ENCODE measurements at regions not wholly inside any gene's neighbourhood (a gene's known extent, or its start where the extent isn't known, plus 50 kb on each side); places are given as distances from the start of the nearest gene placed in this dataset.

DNA sequence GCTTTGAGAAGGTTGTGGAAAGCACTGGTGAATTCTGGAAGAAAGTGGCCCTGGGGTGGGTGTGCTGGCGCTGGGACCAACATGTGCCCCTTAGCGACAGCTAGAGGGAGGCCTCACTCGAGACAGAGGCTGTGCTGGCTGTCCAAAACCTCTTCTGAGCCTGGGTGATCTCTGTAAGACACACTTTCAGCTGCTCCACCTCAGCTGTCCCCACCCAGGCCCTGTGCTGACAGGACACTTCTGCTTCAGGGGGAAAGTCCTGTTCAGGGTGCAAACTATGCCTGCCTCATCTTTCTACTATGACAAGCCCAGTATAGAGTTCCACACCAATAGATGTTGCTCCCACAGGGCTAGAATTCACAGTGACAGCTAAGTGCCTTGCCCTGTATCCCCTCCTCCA is 426.4 kb downstream of the MED10 start:
- H3K9me3 ChIP-seq (ENCODE audit: control insufficient read depth, insufficient read depth, low read depth, low read length): no peaks in the 10 kb centered on the region
- no peaks in the 10 kb centered on the region for H3K27me3 ChIP-seq (ENCODE audit: control insufficient read depth, insufficient read depth, low read length)
- no peak overlapping the region for H3K27ac ChIP-seq (ENCODE audit: insufficient read depth, low read length)
- H3K9ac ChIP-seq (ENCODE audit: insufficient read depth, low read length): no peak overlapping the region
- H3K4me2 ChIP-seq (ENCODE audit: extremely low read depth, insufficient read depth, low read length): no peak overlapping the region
- H3K4me3 ChIP-seq (replicated peaks in 1 of 4; ENCODE audit: control extremely low read depth in 1 of 4, insufficient read depth in 1 of 4, low read depth in 3 of 4, low read length in 4 of 4): no peak overlapping the region
- H2AFZ ChIP-seq (ENCODE audit: low read length): no peak overlapping the region
- no peak for DNase-seq (ENCODE audit: low read depth in 2 of 2)
- H4K20me1 ChIP-seq (ENCODE audit: control insufficient read depth, extremely low read depth, insufficient read depth, low read length): no peaks in the 10 kb centered on the region
- TF ChIP-seq EZH2 (IDR thresholded peaks at IDR 0.05; ENCODE audit: low read length, missing control alignments): no peak
- TF ChIP-seq CTCF (conservative IDR thresholded peaks at IDR 0.05 in 1 of 2, IDR thresholded peaks at IDR 0.05 in 1 of 2; ENCODE audit: low read depth in 1 of 2, low read length in 2 of 2): no peak
- no peaks in the 10 kb centered on the region for H3K79me2 ChIP-seq (ENCODE audit: control insufficient read depth, insufficient read depth, low read length)
- H3K4me1 ChIP-seq (ENCODE audit: control insufficient read depth, extremely low read depth, insufficient read depth, low read length): no peaks in the 10 kb centered on the region
- H3K36me3 ChIP-seq (ENCODE audit: control insufficient read depth, insufficient read depth, low read length): no peaks in the 10 kb centered on the region

DNA sequence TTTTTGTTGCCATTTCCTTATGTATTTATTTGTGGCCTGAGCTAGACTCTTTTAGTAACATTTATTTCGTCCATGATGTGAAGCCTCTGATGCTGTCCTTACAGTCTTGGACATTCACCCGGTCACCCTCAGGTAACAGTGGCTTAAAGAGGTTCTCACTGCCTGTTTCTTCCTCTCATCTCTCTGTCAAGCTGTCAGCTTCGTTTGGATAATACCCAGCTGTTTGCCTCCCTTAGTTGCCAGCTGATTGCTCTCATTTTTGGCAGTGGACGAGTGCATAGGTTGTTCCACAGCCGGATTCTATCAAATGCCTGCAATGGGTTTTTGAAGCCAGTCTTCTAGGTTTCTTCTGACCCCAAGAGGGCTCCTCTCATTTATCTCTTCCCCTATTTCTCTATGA is 427.7 kb downstream of the MED10 start:
- H3K4me3 ChIP-seq (replicated peaks in 1 of 4; ENCODE audit: control extremely low read depth in 1 of 4, insufficient read depth in 1 of 4, low read depth in 3 of 4, low read length in 4 of 4): no peak overlapping the region
- no peak overlapping the region for H3K27ac ChIP-seq (ENCODE audit: insufficient read depth, low read length)
- TF ChIP-seq CTCF (conservative IDR thresholded peaks at IDR 0.05 in 1 of 2, IDR thresholded peaks at IDR 0.05 in 1 of 2; ENCODE audit: low read depth in 1 of 2, low read length in 2 of 2) (no peak), EZH2 (IDR thresholded peaks at IDR 0.05; ENCODE audit: low read length, missing control alignments) (no peak)
- no peak overlapping the region for H3K4me2 ChIP-seq (ENCODE audit: extremely low read depth, insufficient read depth, low read length)
- no peak overlapping the region for H3K9ac ChIP-seq (ENCODE audit: insufficient read depth, low read length)
- no peaks in the 10 kb centered on the region for H3K27me3 ChIP-seq (ENCODE audit: control insufficient read depth, insufficient read depth, low read length)
- DNase-seq (ENCODE audit: low read depth in 2 of 2): no peak
- H4K20me1 ChIP-seq (ENCODE audit: control insufficient read depth, extremely low read depth, insufficient read depth, low read length): no peaks in the 10 kb centered on the region
- H3K9me3 ChIP-seq (ENCODE audit: control insufficient read depth, insufficient read depth, low read depth, low read length): no peaks in the 10 kb centered on the region
- H2AFZ ChIP-seq (ENCODE audit: low read length): no peak overlapping the region
- no peaks in the 10 kb centered on the region for H3K79me2 ChIP-seq (ENCODE audit: control insufficient read depth, insufficient read depth, low read length)
- no peaks in the 10 kb centered on the region for H3K4me1 ChIP-seq (ENCODE audit: control insufficient read depth, extremely low read depth, insufficient read depth, low read length)
- H3K36me3 ChIP-seq (ENCODE audit: control insufficient read depth, insufficient read depth, low read length): no peaks in the 10 kb centered on the region

GRCh38 chr5:5941486-5941885 is 436.9 kb downstream of the MED10 start:
- Histone ChIP-seq H3K9me3 (ENCODE audit: control insufficient read depth, insufficient read depth, low read depth, low read length) (no peaks in the 10 kb centered on the region), H3K4me2 (ENCODE audit: extremely low read depth, insufficient read depth, low read length) (no peak overlapping the region), H3K4me1 (ENCODE audit: control insufficient read depth, extremely low read depth, insufficient read depth, low read length) (no peaks in the 10 kb centered on the region), H3K79me2 (ENCODE audit: control insufficient read depth, insufficient read depth, low read length) (no peaks in the 10 kb centered on the region), H2AFZ (ENCODE audit: low read length) (no peak overlapping the region), H3K27me3 (ENCODE audit: control insufficient read depth, insufficient read depth, low read length) (no peaks in the 10 kb centered on the region), H3K27ac (ENCODE audit: insufficient read depth, low read length) (no peak overlapping the region), H3K4me3 (replicated peaks in 1 of 4; ENCODE audit: control extremely low read depth in 1 of 4, insufficient read depth in 1 of 4, low read depth in 3 of 4, low read length in 4 of 4) (no peak overlapping the region), H3K36me3 (ENCODE audit: control insufficient read depth, insufficient read depth, low read length) (no peaks in the 10 kb centered on the region), H3K9ac (ENCODE audit: insufficient read depth, low read length) (no peak overlapping the region), H4K20me1 (ENCODE audit: control insufficient read depth, extremely low read depth, insufficient read depth, low read length) (no peaks in the 10 kb centered on the region)
- no peak for DNase-seq (ENCODE audit: low read depth in 2 of 2)
- no peak for TF ChIP-seq CTCF (conservative IDR thresholded peaks at IDR 0.05 in 1 of 2, IDR thresholded peaks at IDR 0.05 in 1 of 2; ENCODE audit: low read depth in 1 of 2, low read length in 2 of 2)
- TF ChIP-seq EZH2 (IDR thresholded peaks at IDR 0.05; ENCODE audit: low read length, missing control alignments): no peak

All from fibroblast of lung (primary cell).